ENCODE measurements at regions not wholly inside any gene's neighbourhood (a gene's known extent, or its start where the extent isn't known, plus 50 kb on each side); places are given as distances from the start of the nearest gene placed in this dataset. TPM values are rescaled to one million over a fixed set of nuclear protein-coding genes. Genes with fewer than 3 reads are reported as not detected.
"Not testable (repeated sequence)": the region's sequence is repeated elsewhere in the genome, so short reads cannot be mapped to it uniquely, and the experiment has no call there.

DNA sequence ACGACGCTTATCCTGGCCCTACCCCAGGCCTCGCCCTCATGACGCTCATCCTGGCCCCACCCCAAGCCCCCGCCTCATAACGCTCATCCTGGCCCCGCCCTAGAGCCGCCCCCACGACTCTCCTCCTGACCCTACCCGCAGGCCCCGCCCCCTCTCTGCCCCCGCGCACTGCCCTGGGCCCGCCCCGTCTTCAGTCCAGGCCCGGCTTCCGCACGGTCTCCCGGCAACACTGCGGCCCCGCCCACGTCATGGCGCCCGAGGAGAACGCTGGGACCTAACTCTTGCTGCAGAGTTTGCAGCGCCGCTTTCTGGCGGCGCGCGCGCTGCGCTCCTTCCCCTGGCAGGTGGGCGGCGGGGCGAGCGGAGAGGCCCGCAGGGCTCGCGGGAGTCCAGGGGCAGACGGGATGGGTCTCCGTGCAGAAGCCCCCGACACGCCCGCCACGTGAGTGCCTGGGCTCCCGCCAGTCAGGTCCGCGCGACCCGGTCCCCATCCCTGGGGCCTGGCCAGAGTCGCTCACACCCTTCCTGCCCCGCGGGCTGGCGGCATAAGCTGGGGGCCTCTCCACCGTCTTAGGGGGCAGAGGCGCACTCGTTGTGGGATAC lies 52.5 kb upstream of the ROPN1B start (continued):
- TF ChIP-seq, protein P1, sequence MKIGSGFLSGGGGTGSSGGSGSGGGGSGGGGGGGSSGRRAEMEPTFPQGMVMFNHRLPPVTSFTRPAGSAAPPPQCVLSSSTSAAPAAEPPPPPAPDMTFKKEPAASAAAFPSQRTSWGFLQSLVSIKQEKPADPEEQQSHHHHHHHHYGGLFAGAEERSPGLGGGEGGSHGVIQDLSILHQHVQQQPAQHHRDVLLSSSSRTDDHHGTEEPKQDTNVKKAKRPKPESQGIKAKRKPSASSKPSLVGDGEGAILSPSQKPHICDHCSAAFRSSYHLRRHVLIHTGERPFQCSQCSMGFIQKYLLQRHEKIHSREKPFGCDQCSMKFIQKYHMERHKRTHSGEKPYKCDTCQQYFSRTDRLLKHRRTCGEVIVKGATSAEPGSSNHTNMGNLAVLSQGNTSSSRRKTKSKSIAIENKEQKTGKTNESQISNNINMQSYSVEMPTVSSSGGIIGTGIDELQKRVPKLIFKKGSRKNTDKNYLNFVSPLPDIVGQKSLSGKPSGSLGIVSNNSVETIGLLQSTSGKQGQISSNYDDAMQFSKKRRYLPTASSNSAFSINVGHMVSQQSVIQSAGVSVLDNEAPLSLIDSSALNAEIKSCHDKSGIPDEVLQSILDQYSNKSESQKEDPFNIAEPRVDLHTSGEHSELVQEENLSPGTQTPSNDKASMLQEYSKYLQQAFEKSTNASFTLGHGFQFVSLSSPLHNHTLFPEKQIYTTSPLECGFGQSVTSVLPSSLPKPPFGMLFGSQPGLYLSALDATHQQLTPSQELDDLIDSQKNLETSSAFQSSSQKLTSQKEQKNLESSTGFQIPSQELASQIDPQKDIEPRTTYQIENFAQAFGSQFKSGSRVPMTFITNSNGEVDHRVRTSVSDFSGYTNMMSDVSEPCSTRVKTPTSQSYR (CRISPR knock-in tag; IDR thresholded peaks at IDR 0.05) = 0 out of 2 replicates have a peak, but pooled peaks have one; percentile 28
- TF ChIP-seq EMX1 (CRISPR knock-in tag; IDR thresholded peaks at IDR 0.05) (no peak), KAT7 (CRISPR knock-in tag; IDR thresholded peaks at IDR 0.05; ENCODE audit: borderline replicate concordance) (0 out of 2 replicates have a peak, but pooled peaks have one; percentile 47), ETV6 (CRISPR knock-in tag; IDR thresholded peaks at IDR 0.05) (0 out of 2 replicates have a peak, but pooled peaks have one; percentile 24), TEAD4 (CRISPR knock-in tag; IDR thresholded peaks at IDR 0.05) (no peak)
- TF ChIP-seq, protein P2, sequence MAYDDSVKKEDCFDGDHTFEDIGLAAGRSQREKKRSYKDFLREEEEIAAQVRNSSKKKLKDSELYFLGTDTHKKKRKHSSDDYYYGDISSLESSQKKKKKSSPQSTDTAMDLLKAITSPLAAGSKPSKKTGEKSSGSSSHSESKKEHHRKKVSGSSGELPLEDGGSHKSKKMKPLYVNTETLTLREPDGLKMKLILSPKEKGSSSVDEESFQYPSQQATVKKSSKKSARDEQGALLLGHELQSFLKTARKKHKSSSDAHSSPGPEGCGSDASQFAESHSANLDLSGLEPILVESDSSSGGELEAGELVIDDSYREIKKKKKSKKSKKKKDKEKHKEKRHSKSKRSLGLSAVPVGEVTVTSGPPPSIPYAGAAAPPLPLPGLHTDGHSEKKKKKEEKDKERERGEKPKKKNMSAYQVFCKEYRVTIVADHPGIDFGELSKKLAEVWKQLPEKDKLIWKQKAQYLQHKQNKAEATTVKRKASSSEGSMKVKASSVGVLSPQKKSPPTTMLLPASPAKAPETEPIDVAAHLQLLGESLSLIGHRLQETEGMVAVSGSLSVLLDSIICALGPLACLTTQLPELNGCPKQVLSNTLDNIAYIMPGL (CRISPR knock-in tag; IDR thresholded peaks at IDR 0.05) = peak; percentile 78
- TF ChIP-seq, protein P3, sequence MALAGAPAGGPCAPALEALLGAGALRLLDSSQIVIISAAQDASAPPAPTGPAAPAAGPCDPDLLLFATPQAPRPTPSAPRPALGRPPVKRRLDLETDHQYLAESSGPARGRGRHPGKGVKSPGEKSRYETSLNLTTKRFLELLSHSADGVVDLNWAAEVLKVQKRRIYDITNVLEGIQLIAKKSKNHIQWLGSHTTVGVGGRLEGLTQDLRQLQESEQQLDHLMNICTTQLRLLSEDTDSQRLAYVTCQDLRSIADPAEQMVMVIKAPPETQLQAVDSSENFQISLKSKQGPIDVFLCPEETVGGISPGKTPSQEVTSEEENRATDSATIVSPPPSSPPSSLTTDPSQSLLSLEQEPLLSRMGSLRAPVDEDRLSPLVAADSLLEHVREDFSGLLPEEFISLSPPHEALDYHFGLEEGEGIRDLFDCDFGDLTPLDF (CRISPR knock-in tag; IDR thresholded peaks at IDR 0.05) = 0 out of 2 replicates have a peak, but pooled peaks have one; percentile 20
- TF ChIP-seq, protein P4, sequence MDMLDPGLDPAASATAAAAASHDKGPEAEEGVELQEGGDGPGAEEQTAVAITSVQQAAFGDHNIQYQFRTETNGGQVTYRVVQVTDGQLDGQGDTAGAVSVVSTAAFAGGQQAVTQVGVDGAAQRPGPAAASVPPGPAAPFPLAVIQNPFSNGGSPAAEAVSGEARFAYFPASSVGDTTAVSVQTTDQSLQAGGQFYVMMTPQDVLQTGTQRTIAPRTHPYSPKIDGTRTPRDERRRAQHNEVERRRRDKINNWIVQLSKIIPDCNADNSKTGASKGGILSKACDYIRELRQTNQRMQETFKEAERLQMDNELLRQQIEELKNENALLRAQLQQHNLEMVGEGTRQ (CRISPR knock-in tag; IDR thresholded peaks at IDR 0.05) = peak; percentile 21; the same call in 1 of the 2 replicates

DNA sequence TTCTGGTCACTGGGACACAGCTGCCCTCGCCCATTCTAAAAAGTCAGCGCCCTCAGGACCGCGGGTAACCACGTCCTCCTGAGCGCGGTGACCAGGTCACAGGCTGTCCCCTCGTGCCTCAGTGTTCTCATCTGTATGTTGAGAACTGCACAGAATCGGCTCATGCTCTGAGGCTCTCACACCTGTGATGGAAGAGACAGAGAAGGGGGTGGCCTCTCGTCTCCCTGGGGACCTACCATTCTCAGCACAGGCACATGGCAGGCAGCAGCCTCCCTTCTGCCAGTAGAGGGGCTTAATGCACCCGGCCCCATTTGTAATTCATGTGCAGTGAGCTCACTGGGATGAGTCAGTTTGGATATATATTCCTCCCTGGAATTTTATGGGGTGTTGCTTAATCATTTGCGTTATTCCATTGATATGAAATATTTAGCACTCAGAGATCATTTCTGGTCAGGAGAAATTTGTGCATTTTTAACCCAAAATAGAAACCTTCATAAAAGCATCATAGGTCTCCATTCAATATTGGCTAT lies 51.9 kb upstream of the ROPN1B start:
- H3K27me3 Mint-ChIP-seq (ENCODE audit: low read depth); ATAC-seq; H3K36me3 Mint-ChIP-seq; DNase-seq (ENCODE audit: low spot score); POLR2A ChIA-PET; H3K9me3 Mint-ChIP-seq: not testable (repeated sequence)
- CTCF ChIA-PET = interaction anchor here (1.1 to 1.2 kb wide), 2 partner anchors 151 to 217 kb away, joined by 3 to 4 read pairs; no protein-coding TSS in a partner anchor
- Mint-ChIP-seq H3K4me1 (peaks cover 18% of the 10 kb centered on the region), H3K4me3 (peak overlapping the region; percentile 80), H3K27ac (peak overlapping the region; percentile 85)

DNA sequence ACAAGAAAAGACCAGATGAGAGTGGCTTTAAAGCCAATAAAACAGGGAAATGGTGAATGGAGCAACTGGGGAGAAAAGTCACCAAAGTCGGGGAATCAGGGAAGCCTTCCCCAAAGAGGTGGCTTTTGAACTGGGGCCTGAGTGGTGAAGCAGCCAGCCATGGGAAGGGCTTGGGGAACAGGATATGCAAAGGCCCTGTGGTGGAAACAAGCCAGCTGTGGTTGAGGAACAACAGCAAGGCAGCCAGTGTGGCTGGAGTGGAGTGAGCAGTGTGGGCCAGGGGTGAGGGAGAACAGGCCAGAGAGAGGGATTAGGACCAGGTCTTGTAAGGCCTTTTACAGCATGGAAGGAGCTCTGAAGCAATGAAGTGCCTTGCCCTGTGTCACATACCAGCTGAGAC lies 51.0 kb upstream of the ROPN1B start:
- H3K4me3 Mint-ChIP-seq; POLR2A ChIA-PET; H3K36me3 Mint-ChIP-seq; DNase-seq (ENCODE audit: low spot score); H3K27me3 Mint-ChIP-seq (ENCODE audit: low read depth); H3K27ac Mint-ChIP-seq; ATAC-seq; CTCF ChIA-PET; H3K9me3 Mint-ChIP-seq: not testable (repeated sequence)
- peaks cover 18% of the 10 kb centered on the region for H3K4me1 Mint-ChIP-seq

DNA sequence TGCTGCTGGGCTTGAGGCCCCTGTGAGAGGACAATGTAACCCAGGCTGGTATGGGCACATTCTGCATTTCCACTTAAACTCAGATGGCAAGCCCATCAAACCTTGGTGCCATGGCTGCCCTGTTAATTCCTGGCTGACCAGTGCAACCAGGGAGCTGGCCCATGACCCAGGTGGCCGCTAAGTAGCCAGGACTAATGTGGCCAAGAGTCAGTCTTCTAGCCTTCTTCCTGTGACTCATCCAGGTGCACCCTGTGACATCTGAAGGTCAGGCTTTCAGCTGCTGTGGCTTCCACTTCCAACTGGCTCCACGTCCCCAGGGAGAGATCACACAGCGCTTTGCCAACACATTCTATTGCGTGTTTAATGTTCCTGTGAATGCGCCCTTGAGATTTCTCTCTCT lies 50.5 kb upstream of the ROPN1B start:
- H3K9me3 Mint-ChIP-seq; H3K27ac Mint-ChIP-seq; H3K27me3 Mint-ChIP-seq (ENCODE audit: low read depth); H3K36me3 Mint-ChIP-seq; POLR2A ChIA-PET; DNase-seq (ENCODE audit: low spot score); H3K4me3 Mint-ChIP-seq; ATAC-seq; CTCF ChIA-PET: not testable (repeated sequence)
- H3K4me1 Mint-ChIP-seq = peaks cover 18% of the 10 kb centered on the region

DNA sequence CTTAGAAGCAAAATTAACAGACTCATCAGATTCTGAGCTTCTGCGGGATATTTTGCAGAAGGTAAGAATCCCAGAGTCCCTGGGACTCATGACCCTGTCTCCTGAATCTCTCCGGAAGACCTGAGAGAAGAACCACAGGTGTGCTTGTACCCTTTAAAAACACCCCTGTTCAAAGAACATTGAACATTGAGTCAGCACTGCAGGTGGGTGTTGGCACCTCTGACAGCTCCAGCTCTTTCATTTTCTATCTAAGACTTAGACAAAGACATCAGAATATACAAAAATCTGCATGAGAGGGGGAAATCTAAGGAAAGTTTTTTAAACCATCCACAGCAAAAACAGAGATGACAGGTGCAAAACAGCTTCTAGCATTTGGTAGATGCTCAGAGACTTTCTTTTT lies 50.1 kb upstream of the ROPN1B start:
- POLR2A ChIA-PET; DNase-seq (ENCODE audit: low spot score); H3K27me3 Mint-ChIP-seq (ENCODE audit: low read depth); H3K27ac Mint-ChIP-seq; H3K9me3 Mint-ChIP-seq; ATAC-seq; H3K36me3 Mint-ChIP-seq; CTCF ChIA-PET; H3K4me3 Mint-ChIP-seq: not testable (repeated sequence)
- H3K4me1 Mint-ChIP-seq = peaks cover 18% of the 10 kb centered on the region

Small RNA genes in the stretch of these regions (microRNA-seq; reads per million reads assigned to microRNA genes)
- not detected for gene MIR548I1 (ENCODE audit: borderline number of aligned reads)
